ENCODE measurements at regions not wholly inside any gene's neighbourhood (a gene's known extent, or its start where the extent isn't known, plus 50 kb on each side); places are given as distances from the start of the nearest gene placed in this dataset.
"Not testable (repeated sequence)": the region's sequence is repeated elsewhere in the genome, so short reads cannot be mapped to it uniquely, and the experiment has no call there.

DNA sequence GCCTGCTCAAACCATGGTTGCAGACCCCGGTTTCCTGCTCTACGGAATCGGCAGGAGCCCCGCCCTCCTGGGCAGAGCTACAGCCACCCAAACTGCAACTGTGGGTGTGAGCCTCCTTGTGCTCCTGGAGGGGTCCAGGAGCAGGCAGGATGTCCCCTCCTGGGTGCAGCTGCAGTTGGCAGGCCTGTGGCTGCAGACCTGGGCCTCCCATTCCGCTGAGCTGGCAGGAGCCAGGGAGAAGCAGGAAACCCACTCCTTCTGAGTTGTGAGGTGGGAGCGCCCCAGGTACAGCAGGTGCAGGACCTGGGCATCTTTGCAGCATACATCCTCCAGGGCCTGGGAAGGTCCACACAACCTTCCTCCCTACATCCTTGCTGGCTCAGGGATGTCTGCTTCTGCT lies 578.7 kb upstream of the USP24 start:
- DNase-seq: no peak

DNA sequence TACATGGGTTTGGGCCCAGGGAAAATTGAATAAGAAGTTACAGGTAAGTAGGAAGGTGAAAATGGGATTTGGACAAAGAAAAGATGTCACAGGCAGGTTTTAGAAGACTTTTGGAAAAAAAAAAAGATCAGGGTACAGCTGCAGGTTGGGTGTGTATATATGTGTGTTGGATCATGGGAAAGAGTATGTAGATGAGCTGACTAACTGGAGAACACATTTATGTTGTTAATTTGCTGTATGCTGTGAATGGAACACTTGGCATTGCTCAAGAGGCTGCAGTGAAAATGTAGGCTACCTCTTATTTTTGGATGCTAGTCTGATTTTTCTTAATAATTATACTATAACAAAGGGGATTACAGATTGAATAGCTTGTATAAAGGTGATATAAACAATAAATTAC lies 577.7 kb upstream of the USP24 start:
- DNase-seq: no peak

GRCh38 chr1:55789466-55789865 lies 574.3 kb upstream of the USP24 start:
- no peak for DNase-seq

- no peak for DNase-seq
These were observed 571.2 kb upstream of the USP24 start for GRCh38 chr1:55786396-55786795.

GRCh38 chr1:55784941-55785450 lies 569.8 kb upstream of the USP24 start:
- DNase-seq: not testable (repeated sequence)

- no peak for DNase-seq
These were observed 566.8 kb upstream of the USP24 start for GRCh38 chr1:55781944-55782482.

DNA sequence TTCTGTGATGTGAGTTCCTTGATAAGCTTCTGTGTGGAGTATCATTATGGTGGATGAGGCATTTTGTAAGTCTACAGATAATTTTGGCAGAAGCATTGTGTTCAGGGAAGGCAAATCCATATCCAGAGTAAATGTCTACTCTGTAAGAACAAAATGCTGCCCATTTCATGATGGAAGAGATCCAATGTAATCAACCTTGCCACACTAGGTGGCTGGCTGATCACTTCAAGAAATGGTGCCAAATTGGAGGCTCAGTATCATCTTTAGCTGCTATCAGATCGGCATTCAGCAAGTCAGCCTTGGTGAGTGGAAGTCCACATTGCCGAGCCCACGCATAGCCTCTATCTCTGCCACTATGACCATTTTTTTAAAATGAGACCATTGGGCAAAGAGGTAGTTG lies 565.8 kb upstream of the USP24 start:
- no peak for DNase-seq

- no peak for DNase-seq
These were observed 562.4 kb upstream of the USP24 start for GRCh38 chr1:55777545-55777944.

GRCh38 chr1:55775007-55775406 lies 559.8 kb upstream of the USP24 start:
- no peak for DNase-seq

GRCh38 chr1:55774446-55774845 lies 559.3 kb upstream of the USP24 start:
- DNase-seq: no peak

GRCh38 chr1:55773211-55773940 lies 558.2 kb upstream of the USP24 start:
- DNase-seq: no peak

- no peak for DNase-seq
These were observed 553.3 kb upstream of the USP24 start for GRCh38 chr1:55768327-55768952.

DNA sequence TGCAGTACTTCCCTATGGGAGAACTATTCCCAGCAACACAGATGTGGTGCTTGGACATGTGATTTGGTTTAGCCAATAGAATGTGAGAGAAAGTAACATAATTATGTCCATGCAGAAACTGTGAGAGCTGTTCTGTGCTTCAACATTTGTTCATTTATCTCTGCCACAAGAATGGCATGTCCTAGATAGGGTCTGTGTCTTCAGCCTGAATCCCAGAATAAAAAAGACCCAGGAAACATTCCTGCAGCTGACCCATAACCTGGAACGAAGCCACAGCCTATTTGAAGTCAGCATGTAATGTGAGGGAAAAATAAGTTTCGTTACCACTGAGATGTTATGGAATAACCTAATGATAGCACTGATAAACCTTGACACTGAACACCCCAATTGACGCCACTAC lies 552.0 kb upstream of the USP24 start:
- no peak for DNase-seq

- not testable (repeated sequence) for DNase-seq
These were observed 550.3 kb upstream of the USP24 start for GRCh38 chr1:55765505-55765904.

DNA sequence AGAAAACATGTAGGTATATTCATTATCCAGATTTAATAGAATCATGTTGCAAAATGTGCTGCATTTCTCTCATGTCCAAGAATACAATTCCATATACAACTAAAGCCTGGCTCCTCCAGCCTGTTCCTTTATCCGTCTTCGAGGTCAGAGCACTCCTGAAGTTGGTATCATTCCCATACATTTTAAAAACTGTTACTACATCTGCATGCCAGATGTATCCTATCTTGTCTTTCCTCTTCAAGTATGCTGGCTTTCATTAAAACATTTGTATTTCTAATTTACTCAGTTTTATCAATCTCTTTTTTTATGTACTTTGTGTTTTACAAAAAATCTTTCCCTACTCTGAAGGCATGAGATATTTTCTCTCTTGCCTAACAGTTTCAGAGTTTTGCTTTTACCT lies 536.6 kb upstream of the USP24 start:
- DNase-seq: no peak

DNA sequence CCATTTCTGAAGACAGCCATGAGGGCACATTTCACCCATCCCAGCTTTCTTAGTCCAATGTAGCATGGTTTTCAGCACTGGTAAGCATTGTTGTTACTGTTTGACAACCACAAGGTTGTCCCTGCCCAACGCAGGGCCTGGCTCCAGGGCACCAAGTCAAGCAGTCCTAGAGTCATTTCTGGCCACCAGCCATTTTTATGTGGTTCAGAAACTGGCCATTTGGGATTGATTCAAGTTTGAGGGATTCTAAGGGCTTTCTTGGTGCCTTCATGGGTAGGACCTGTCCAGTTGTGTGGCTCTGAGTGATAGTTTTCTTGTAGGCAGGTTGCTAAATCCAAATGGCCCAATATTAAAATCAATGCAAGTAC lies 535.4 kb upstream of the USP24 start:
- DNase-seq: no peak

- no peak for DNase-seq
These were observed 534.9 kb upstream of the USP24 start for GRCh38 chr1:55749975-55750627.

DNA sequence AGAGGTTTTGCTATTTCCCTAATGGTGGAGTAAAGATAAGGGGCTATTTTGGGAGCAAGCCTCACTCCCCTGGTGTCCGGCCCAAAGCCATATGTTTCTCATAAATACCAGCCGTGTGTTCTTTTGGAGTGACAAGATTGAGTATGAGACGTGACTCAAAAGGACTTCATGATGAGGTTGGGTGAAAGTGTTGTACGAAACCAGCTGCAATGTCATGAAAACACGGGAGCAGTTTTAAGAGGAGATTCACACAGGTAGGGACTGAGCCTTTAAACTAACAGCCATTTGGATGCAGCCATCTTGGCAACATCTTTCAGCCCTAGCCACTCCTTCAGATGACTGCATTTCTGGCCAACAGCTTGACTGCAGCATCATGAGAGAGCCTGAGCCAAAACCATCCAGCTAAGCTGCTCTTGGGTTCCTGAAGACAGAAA lies 532.3 kb upstream of the USP24 start:
- no peak for DNase-seq

- no peak for DNase-seq
These were observed 531.5 kb upstream of the USP24 start for GRCh38 chr1:55746710-55747109.

DNA sequence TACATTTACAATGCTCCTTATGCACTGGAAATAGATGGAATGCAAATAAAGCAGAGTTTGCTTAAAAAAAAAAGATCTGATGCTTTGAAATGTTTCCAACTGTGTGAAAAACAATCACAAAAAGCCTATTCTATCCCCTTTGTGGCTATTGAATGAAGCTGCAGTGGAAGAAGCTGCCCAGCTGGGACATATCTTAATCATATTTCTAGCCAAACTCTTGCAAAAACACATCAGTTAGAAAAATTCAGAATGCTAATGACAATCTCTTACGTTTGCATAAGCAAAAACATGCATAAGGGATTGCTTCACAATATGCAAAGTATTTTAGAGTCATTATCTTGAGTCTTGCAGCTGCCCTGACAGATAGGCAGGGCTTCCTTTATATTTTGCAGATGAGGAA lies 526.4 kb upstream of the USP24 start:
- no peak for DNase-seq

GRCh38 chr1:55735106-55735505 lies 519.9 kb upstream of the USP24 start:
- no peak for DNase-seq

- no peak for DNase-seq
These were observed 511.8 kb upstream of the USP24 start for GRCh38 chr1:55726994-55727393.

DNA sequence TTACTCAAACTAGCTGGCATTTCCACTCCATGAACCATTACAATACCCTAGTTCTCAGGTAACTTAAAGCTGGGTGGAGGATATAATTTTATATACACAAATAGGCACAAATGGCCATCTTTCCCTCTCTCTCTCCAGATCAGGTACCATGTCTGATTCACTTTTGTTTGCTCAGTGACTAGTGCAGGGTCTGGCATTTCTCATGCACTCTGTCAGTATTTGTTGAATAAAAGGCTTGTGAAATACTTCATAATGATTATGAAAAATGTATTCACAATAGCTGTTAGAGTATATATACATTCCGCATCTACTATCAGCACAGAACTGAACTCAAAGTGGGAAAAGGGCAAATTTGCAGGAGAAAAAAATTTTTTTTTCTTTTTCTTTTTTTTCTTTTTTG lies 510.2 kb upstream of the USP24 start:
- DNase-seq: no peak

All from stimulated activated CD4-positive, alpha-beta T cell treated with anti-CD3 and anti-CD28 coated beads, Interleukin-4, amount 100 ng/mL, for 4 hours (primary cell).